Osteocyte (in vitro differentiated cells): ENCODE measurements at regions not wholly inside any gene's neighbourhood (a gene's known extent, or its start where the extent isn't known, plus 50 kb on each side); places are given as distances from the start of the nearest gene placed in this dataset.

ENCODE experiments used
- DNase-seq: peaks from one replicate; pipeline ENCODE4 v3.0.0; 2021; ENCODE audit warnings: mixed read lengths; ENCODE audit not compliant: unreplicated experiment; ENCODE audit errors: extremely low spot score
- H3K27ac Mint-ChIP-seq: one replicate; pipeline ENCODE4 v1.8.0; 2021; ENCODE audit warnings: mild to moderate bottlenecking, mixed read lengths; ENCODE audit not compliant: unreplicated experiment
- H3K27me3 Mint-ChIP-seq: one replicate; pipeline ENCODE4 v1.8.0; 2021; ENCODE audit warnings: mixed read lengths; ENCODE audit not compliant: unreplicated experiment
- H3K36me3 Mint-ChIP-seq: one replicate; pipeline ENCODE4 v1.8.0; 2021; ENCODE audit warnings: mixed read lengths; ENCODE audit not compliant: unreplicated experiment
- H3K4me1 Mint-ChIP-seq: one replicate; pipeline ENCODE4 v1.8.0; 2021; ENCODE audit warnings: mixed read lengths; ENCODE audit not compliant: unreplicated experiment
- H3K4me3 Mint-ChIP-seq: one replicate; pipeline ENCODE4 v1.8.0; 2021; ENCODE audit warnings: mild to moderate bottlenecking, moderate library complexity, mixed read lengths; ENCODE audit not compliant: unreplicated experiment
- H3K9me3 Mint-ChIP-seq: one replicate; pipeline ENCODE4 v1.8.0; 2021; ENCODE audit warnings: mixed read lengths; ENCODE audit not compliant: unreplicated experiment
- CTCF ChIP-seq: fragments of 200-600 bp; sonication (generic); IDR thresholded peaks from 2 replicates; pipeline ENCODE4 v1.5.0; 2021; ENCODE audit warnings: antibody characterized with exemption, mild to moderate bottlenecking, moderate library complexity

- DNase-seq: no peak
- H3K4me1 Mint-ChIP-seq: no peaks in the 10 kb centered on the region
- no peaks in the 10 kb centered on the region for H3K27me3 Mint-ChIP-seq
- H3K27ac Mint-ChIP-seq: no peak overlapping the region
- H3K9me3 Mint-ChIP-seq: no peaks in the 10 kb centered on the region
- H3K36me3 Mint-ChIP-seq: no peaks in the 10 kb centered on the region
- H3K4me3 Mint-ChIP-seq: no peak overlapping the region
- TF ChIP-seq CTCF: no peak
Observed at GRCh38 chr3:161991901-161992540, 495.4 kb downstream of the OTOL1 start.

GRCh38 chr3:161999846-162000245, 503.2 kb downstream of the OTOL1 start:
- H3K4me1 Mint-ChIP-seq: no peaks in the 10 kb centered on the region
- peaks cover 38% of the 10 kb centered on the region for H3K9me3 Mint-ChIP-seq
- H3K27ac Mint-ChIP-seq: no peak overlapping the region
- no peak for TF ChIP-seq CTCF
- DNase-seq: no peak
- H3K36me3 Mint-ChIP-seq: no peaks in the 10 kb centered on the region
- H3K4me3 Mint-ChIP-seq: no peak overlapping the region
- H3K27me3 Mint-ChIP-seq: no peaks in the 10 kb centered on the region

- no peak for DNase-seq
- Mint-ChIP-seq H3K4me3 (no peak overlapping the region), H3K36me3 (peaks cover 1% of the 10 kb centered on the region), H3K27me3 (no peaks in the 10 kb centered on the region), H3K27ac (no peak overlapping the region), H3K9me3 (peaks cover 16% of the 10 kb centered on the region), H3K4me1 (peaks cover 3% of the 10 kb centered on the region)
- no peak for TF ChIP-seq CTCF
Observed at GRCh38 chr3:162007722-162008121, 511.1 kb downstream of the OTOL1 start.

GRCh38 chr3:162012633-162013032, 516.0 kb downstream of the OTOL1 start:
- no peaks in the 10 kb centered on the region for H3K36me3 Mint-ChIP-seq

GRCh38 chr3:162014284-162014683, 517.7 kb downstream of the OTOL1 start:
- DNase-seq: no peak
- H3K4me1 Mint-ChIP-seq: peaks cover 3% of the 10 kb centered on the region
- H3K27me3 Mint-ChIP-seq: no peaks in the 10 kb centered on the region
- H3K36me3 Mint-ChIP-seq: no peaks in the 10 kb centered on the region
- no peaks in the 10 kb centered on the region for H3K9me3 Mint-ChIP-seq
- H3K27ac Mint-ChIP-seq: no peak overlapping the region
- no peak for TF ChIP-seq CTCF
- no peak overlapping the region for H3K4me3 Mint-ChIP-seq

More at GRCh38 chr3:162012633-162013032, 516.0 kb downstream of the OTOL1 start:
- Mint-ChIP-seq H3K9me3 (peaks cover 11% of the 10 kb centered on the region), H3K4me3 (no peak overlapping the region), H3K27me3 (no peaks in the 10 kb centered on the region), H3K27ac (no peak overlapping the region), H3K4me1 (peaks cover 3% of the 10 kb centered on the region)
- no peak for TF ChIP-seq CTCF
- DNase-seq: no peak
